IPS-11a (cell line): ENCODE measurements at regions not wholly inside any gene's neighbourhood (a gene's known extent, or its start where the extent isn't known, plus 50 kb on each side); places are given as distances from the start of the nearest gene placed in this dataset.
"Not testable (repeated sequence)": the region's sequence is repeated elsewhere in the genome, so short reads cannot be mapped to it uniquely, and the experiment has no call there.

Experiments
- H3K4me3 ChIP-seq: one replicate; pipeline ENCODE4 v1.5.1; 2013; ENCODE audit warnings: low read depth, low read length, control low read depth

- H3K4me3 ChIP-seq: no peak overlapping the region
Observed at GRCh38 chr16:55059146-55059545, 128.5 kb downstream of the IRX5 start.

- H3K4me3 ChIP-seq: no peak overlapping the region
Observed at GRCh38 chr16:55061126-55061525, 130.5 kb downstream of the IRX5 start.

- no peak overlapping the region for H3K4me3 ChIP-seq
Observed at GRCh38 chr16:55062442-55062841, 131.8 kb downstream of the IRX5 start.

- no peak overlapping the region for H3K4me3 ChIP-seq
Observed at GRCh38 chr16:55072976-55073375, 142.3 kb downstream of the IRX5 start.

- H3K4me3 ChIP-seq: no peak overlapping the region
Observed at GRCh38 chr16:55073830-55074229, 143.2 kb downstream of the IRX5 start.

- H3K4me3 ChIP-seq: not testable (repeated sequence)
Observed at GRCh38 chr16:55075208-55075607, 144.5 kb downstream of the IRX5 start.

- no peak overlapping the region for H3K4me3 ChIP-seq
Observed at GRCh38 chr16:55076053-55076452, 145.4 kb downstream of the IRX5 start.

GRCh38 chr16:55077266-55077665 lies 146.6 kb downstream of the IRX5 start:
- H3K4me3 ChIP-seq: no peak overlapping the region

- no peak overlapping the region for H3K4me3 ChIP-seq
Observed at GRCh38 chr16:55078153-55078552, 147.5 kb downstream of the IRX5 start.

GRCh38 chr16:55078699-55079410 lies 148.2 kb downstream of the IRX5 start:
- no peak overlapping the region for H3K4me3 ChIP-seq

- H3K4me3 ChIP-seq: no peak overlapping the region
Observed at GRCh38 chr16:55081622-55082590, 151.2 kb downstream of the IRX5 start.

- H3K4me3 ChIP-seq: no peak overlapping the region
Observed at GRCh38 chr16:55082591-55082976, 151.9 kb downstream of the IRX5 start.

GRCh38 chr16:55083052-55083451 lies 152.4 kb downstream of the IRX5 start:
- no peak overlapping the region for H3K4me3 ChIP-seq

- H3K4me3 ChIP-seq: no peak overlapping the region
Observed at GRCh38 chr16:55088098-55088497, 157.4 kb downstream of the IRX5 start.

GRCh38 chr16:55089600-55089999 lies 158.9 kb downstream of the IRX5 start:
- H3K4me3 ChIP-seq: no peak overlapping the region

- H3K4me3 ChIP-seq: no peak overlapping the region
Observed at GRCh38 chr16:55091213-55091870, 160.7 kb downstream of the IRX5 start.

GRCh38 chr16:55091871-55092230 lies 161.2 kb downstream of the IRX5 start:
- H3K4me3 ChIP-seq: no peak overlapping the region

- no peak overlapping the region for H3K4me3 ChIP-seq
Observed at GRCh38 chr16:55100100-55100499, 169.4 kb downstream of the IRX5 start.

- H3K4me3 ChIP-seq: no peak overlapping the region
Observed at GRCh38 chr16:55101026-55101425, 170.4 kb downstream of the IRX5 start.

GRCh38 chr16:55102077-55102476 lies 171.4 kb downstream of the IRX5 start:
- no peak overlapping the region for H3K4me3 ChIP-seq

- no peak overlapping the region for H3K4me3 ChIP-seq
Observed at GRCh38 chr16:55102531-55102930, 171.9 kb downstream of the IRX5 start.

- no peak overlapping the region for H3K4me3 ChIP-seq
Observed at GRCh38 chr16:55107851-55108250, 177.2 kb downstream of the IRX5 start.
